LNCAP (cell line): ENCODE measurements at regions not wholly inside any gene's neighbourhood (a gene's known extent, or its start where the extent isn't known, plus 50 kb on each side); places are given as distances from the start of the nearest gene placed in this dataset.

Source experiments
- TF ChIP-seq, protein P1 (sequence below): fragments of 450-650 bp; IDR thresholded peaks from 2 replicates; pipeline ENCODE4 v1.5.1; 2017; ENCODE audit warnings: mild to moderate bottlenecking

DNA sequence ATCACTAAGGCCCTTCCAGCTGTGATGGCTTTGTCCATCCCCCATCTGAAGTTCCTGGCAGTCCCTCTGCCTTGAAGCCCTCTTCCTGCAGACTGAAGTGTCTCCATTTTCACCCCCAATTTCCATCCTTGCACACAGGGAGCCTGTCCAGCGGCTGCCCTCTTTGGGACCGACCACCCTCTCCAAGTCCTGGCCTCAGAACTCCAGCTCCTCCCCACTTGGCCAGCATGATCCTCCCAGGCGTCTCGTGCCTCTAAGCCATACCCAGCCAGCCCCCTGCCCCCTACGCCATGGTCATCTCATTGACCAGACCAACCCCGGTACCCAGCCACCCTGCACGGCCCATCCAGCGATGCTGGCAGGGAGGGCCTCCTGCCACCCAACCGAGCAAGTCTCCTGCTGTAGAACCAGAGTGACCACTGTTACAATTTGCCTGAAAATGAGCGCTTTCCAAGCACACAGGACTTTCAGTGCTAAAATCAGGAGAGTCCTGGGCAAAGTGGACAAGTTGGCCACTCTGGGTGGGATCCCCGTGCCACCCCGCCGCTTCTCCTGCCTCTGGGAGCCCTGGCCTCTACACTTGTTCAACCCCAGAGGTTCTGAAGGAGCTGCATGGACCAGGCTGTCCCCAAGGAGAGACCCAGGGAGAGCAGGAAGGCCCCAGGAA is 362.0 kb downstream of the SEC14L1 start:
- TF ChIP-seq, protein P1, sequence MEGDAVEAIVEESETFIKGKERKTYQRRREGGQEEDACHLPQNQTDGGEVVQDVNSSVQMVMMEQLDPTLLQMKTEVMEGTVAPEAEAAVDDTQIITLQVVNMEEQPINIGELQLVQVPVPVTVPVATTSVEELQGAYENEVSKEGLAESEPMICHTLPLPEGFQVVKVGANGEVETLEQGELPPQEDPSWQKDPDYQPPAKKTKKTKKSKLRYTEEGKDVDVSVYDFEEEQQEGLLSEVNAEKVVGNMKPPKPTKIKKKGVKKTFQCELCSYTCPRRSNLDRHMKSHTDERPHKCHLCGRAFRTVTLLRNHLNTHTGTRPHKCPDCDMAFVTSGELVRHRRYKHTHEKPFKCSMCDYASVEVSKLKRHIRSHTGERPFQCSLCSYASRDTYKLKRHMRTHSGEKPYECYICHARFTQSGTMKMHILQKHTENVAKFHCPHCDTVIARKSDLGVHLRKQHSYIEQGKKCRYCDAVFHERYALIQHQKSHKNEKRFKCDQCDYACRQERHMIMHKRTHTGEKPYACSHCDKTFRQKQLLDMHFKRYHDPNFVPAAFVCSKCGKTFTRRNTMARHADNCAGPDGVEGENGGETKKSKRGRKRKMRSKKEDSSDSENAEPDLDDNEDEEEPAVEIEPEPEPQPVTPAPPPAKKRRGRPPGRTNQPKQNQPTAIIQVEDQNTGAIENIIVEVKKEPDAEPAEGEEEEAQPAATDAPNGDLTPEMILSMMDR = no peak

DNA sequence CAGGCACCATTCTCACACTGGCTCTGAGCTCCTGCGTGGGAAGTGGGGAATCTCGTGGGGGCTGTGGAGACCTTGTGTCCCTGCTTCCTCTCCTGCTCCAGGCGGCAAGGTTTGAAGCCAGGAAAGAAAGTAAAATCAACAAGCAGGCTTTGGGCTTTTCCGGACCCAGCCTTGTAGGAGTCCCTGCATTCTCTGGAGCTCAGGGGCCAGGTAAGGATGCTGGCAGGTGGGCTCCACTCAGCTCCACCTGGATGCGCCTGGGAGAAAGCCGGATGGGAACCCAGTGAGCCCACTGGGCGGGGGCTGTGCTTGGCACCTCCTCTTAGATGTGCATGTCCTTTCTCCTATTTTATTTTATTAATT is 362.5 kb downstream of the SEC14L1 start:
- TF ChIP-seq, protein P1 = no peak

DNA sequence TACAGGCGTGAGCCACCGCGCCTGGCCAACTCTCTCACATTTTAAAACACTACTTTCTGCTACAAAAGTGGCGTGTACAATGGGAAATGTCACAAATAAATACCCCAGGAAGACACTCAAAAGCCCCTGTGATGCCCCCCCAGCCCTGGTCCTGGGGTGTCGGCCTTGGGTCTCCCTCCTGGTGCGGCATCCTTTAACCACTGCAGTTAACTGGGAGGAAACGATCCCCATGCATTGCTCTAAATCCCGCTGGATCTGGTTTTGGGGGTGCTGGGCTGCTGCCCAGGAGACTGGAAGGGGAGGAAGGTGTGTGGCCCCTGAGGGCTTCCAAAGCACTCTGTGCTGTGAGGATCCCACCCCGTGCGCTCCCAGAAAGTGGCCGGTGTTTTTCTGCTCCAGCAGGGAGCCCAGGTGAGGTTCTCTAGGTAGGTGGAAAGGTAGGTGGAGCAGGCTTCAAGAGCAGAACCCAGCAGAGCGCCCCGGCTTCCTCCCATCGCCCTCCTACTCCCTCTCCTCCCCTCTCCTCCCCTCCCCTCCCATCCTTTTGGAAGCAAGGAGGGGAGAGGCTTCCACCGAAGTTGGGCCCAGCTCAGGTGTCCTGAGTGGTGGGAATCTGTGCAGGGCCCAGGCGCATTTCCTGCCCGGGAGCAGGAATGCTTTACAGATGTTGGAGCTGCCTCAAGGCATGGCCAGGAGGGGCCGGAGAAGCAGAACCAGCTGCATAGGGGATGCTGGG is 363.3 kb downstream of the SEC14L1 start:
- TF ChIP-seq, protein P1 = no peak

DNA sequence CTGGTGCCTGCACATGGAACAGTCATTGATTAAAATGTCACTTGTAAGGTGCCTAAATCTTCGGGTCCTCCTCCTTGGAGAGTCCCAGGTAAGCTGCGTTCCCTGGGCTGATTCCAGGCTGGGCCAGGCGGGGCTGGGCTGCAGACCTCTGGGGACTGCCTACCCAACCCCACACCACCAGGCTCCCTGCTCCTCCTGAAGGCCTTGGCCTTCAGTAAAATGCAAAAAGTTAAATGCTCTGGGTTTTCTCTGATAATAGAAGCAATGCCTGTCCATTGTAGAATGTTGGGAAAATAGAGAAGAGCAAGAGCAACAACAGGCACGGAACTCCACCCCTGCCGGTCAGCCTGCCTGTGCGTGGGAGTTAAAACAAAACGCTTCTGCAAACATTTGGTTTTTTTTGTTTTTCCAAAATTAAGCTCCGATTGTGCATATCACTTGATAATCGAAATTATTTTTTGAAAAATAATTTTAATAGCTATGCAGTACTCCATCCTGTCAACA is 363.9 kb downstream of the SEC14L1 start:
- TF ChIP-seq, protein P1 = no peak

- TF ChIP-seq, protein P1 = no peak
Measured at GRCh38 chr17:77505181-77505639, 364.4 kb downstream of the SEC14L1 start.

GRCh38 chr17:77506371-77506991 is 365.7 kb downstream of the SEC14L1 start:
- TF ChIP-seq, protein P1 = no peak

- TF ChIP-seq, protein P1 = 0 out of 2 replicates have a peak, but pooled peaks have one; percentile 9
Measured at GRCh38 chr17:77507111-77507885, 366.5 kb downstream of the SEC14L1 start.
